MM.1S (cell line): ENCODE measurements at regions not wholly inside any gene's neighbourhood (a gene's known extent, or its start where the extent isn't known, plus 50 kb on each side); places are given as distances from the start of the nearest gene placed in this dataset.

ENCODE experiments used
- EZH2 ChIP-seq: fragments of 300-600 bp; sonication (generic); optimal IDR thresholded peaks from 2 replicates; pipeline ENCODE3; 2017; ENCODE audit warnings: low read depth, mild to moderate bottlenecking, antibody characterized with exemption, low read length, mixed read lengths
- EZH2phosphoT487 ChIP-seq: fragments of 300-600 bp; sonication (generic); IDR thresholded peaks from 2 replicates; pipeline ENCODE4 v1.6.1; 2018; ENCODE audit warnings: antibody characterized with exemption, low read length
- TF ChIP-seq, protein P1 (sequence below): fragments of 300-600 bp; sonication (generic); IDR thresholded peaks from 2 replicates; pipeline ENCODE4 v1.5.1; 2016; ENCODE audit warnings: antibody characterized with exemption, low read length, mixed read lengths

GRCh38 chr3:110790631-110791030, 281.0 kb upstream of the NECTIN3 start:
- TF ChIP-seq, protein P1, sequence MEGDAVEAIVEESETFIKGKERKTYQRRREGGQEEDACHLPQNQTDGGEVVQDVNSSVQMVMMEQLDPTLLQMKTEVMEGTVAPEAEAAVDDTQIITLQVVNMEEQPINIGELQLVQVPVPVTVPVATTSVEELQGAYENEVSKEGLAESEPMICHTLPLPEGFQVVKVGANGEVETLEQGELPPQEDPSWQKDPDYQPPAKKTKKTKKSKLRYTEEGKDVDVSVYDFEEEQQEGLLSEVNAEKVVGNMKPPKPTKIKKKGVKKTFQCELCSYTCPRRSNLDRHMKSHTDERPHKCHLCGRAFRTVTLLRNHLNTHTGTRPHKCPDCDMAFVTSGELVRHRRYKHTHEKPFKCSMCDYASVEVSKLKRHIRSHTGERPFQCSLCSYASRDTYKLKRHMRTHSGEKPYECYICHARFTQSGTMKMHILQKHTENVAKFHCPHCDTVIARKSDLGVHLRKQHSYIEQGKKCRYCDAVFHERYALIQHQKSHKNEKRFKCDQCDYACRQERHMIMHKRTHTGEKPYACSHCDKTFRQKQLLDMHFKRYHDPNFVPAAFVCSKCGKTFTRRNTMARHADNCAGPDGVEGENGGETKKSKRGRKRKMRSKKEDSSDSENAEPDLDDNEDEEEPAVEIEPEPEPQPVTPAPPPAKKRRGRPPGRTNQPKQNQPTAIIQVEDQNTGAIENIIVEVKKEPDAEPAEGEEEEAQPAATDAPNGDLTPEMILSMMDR, result no peak
- TF ChIP-seq EZH2phosphoT487, result no peak
- TF ChIP-seq EZH2, result no peak
